ENCODE measurements at regions not wholly inside any gene's neighbourhood (a gene's known extent, or its start where the extent isn't known, plus 50 kb on each side); places are given as distances from the start of the nearest gene placed in this dataset.

DNA sequence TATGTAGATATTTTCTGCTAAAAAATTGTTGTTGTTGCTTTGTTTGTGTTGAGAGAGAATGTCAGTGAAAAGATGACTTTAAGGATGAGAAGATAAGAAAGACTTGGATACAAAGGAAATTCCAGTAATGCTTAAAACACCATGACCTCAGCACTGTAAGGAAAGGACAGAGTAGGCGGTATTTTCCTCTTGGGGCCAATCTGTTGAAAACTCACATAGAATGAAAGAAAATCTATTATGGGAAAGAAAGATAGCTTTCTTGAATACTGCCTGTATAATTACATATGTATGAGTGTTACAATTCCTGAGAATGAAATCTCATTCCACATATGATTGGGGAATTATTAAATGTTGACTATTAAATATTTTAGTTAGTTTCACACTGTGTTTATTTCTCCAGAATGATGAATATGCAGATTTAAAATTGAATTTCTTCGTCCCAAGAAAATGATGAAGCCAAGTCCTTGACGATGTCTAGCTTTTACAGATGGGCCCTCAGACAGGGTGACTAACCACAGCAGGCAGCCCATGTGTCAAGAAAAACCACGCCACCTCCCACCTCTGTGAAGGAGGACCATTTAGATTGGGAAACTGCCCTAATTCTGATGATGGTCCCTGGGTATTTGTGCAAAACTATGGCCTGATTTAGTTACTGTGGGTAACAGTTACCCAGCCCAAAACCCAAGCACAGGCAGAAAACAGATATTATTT is 49.7 kb upstream of the LMO4 start:
- DNase-seq (ENCODE audit: low spot score), result no peak
